ENCODE measurements at regions not wholly inside any gene's neighbourhood (a gene's known extent, or its start where the extent isn't known, plus 50 kb on each side); places are given as distances from the start of the nearest gene placed in this dataset.

DNA sequence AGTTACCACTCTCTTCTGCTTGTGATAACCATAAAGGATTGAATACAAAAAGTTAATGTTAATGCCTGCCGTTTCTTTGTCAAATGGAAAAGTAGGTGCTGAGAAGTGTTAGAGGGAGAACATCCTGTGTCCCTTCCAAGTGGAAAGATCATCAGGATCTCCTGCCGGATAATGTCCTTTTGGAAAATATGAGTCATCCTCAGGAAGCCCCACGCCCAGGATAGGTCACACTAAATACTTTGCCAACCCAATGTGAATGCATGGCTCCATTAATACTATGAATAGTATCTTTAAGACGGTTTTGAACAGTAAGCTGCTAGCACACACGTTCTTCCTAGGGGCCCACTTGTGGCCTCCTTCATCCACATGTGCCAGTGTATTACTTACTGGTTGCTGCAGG, 279.5 kb downstream of the ZNF326 start:
- TF ChIP-seq, protein P1, sequence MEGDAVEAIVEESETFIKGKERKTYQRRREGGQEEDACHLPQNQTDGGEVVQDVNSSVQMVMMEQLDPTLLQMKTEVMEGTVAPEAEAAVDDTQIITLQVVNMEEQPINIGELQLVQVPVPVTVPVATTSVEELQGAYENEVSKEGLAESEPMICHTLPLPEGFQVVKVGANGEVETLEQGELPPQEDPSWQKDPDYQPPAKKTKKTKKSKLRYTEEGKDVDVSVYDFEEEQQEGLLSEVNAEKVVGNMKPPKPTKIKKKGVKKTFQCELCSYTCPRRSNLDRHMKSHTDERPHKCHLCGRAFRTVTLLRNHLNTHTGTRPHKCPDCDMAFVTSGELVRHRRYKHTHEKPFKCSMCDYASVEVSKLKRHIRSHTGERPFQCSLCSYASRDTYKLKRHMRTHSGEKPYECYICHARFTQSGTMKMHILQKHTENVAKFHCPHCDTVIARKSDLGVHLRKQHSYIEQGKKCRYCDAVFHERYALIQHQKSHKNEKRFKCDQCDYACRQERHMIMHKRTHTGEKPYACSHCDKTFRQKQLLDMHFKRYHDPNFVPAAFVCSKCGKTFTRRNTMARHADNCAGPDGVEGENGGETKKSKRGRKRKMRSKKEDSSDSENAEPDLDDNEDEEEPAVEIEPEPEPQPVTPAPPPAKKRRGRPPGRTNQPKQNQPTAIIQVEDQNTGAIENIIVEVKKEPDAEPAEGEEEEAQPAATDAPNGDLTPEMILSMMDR (IDR thresholded peaks at IDR 0.05), result no peak
- 44 to 53% (median 47%) methylated on average over 5 of the region's 5 CpGs for WGBS, 4 donors
- Histone ChIP-seq H3K4me1 (replicated peaks in 1 of 2) (no peaks in the 10 kb centered on the region), H3K27me3 (no peaks in the 10 kb centered on the region), H3K36me3 (replicated peaks in 1 of 2) (no peaks in the 10 kb centered on the region), H3K9me3 (replicated peaks in 1 of 3) (no peaks in the 10 kb centered on the region), H3K27ac (no peak overlapping the region), H3K4me3 (no peak overlapping the region)
- intact Hi-C loops (cut with DNase I), result no loop called here
- no peak for DNase-seq

- Histone ChIP-seq H3K27ac (no peak overlapping the region), H3K4me3 (no peak overlapping the region), H3K27me3 (no peaks in the 10 kb centered on the region), H3K36me3 (replicated peaks in 1 of 2) (no peaks in the 10 kb centered on the region), H3K4me1 (replicated peaks in 1 of 2) (no peaks in the 10 kb centered on the region), H3K9me3 (replicated peaks in 1 of 3) (no peaks in the 10 kb centered on the region)
- TF ChIP-seq POLR2A (IDR thresholded peaks at IDR 0.05), result no peak
- TF ChIP-seq, protein P1 (IDR thresholded peaks at IDR 0.05), result no peak
- no peak for DNase-seq
- intact Hi-C loops (cut with DNase I), result no loop called here
Measured at GRCh38 chr1:90273241-90273774, 278.4 kb downstream of the ZNF326 start.

- TF ChIP-seq, protein P1 (IDR thresholded peaks at IDR 0.05), result no peak
- TF ChIP-seq POLR2A (IDR thresholded peaks at IDR 0.05), result no peak
- no peak overlapping the region for H3K4me3 ChIP-seq
- H3K36me3 ChIP-seq (replicated peaks in 1 of 2), result no peaks in the 10 kb centered on the region
- intact Hi-C loops (cut with DNase I), result no loop called here
- H3K27me3 ChIP-seq, result no peaks in the 10 kb centered on the region
- DNase-seq, result no peak
- WGBS, 4 donors, result 29 to 54% (median 45%) methylated on average over 2 of the region's 2 CpGs
- no peaks in the 10 kb centered on the region for H3K9me3 ChIP-seq (replicated peaks in 1 of 3)
- H3K27ac ChIP-seq, result no peak overlapping the region
- no peaks in the 10 kb centered on the region for H3K4me1 ChIP-seq (replicated peaks in 1 of 2)
Measured at GRCh38 chr1:90262791-90263190, 267.9 kb downstream of the ZNF326 start.

DNA sequence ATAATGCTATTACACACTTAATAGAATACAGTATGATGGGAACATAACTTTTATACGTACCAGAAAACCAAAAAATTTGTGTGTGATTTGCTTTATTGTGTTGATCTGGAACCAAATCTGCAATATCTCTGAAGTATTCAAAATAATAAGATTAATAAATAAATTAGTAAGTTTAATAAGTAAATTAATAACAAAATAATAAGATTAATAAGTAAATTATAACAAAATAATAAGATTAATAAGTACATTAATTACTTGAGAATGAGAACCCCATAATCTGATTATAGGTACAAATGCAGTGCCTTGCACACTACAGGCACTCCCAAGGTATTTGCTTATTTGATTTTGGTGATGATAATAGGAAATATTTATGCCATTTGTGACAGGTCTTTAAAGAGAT, 267.4 kb downstream of the ZNF326 start:
- DNase-seq, result no peak
- no peaks in the 10 kb centered on the region for H3K27me3 ChIP-seq
- H3K27ac ChIP-seq, result no peak overlapping the region
- H3K36me3 ChIP-seq (replicated peaks in 1 of 2), result no peaks in the 10 kb centered on the region
- no peaks in the 10 kb centered on the region for H3K9me3 ChIP-seq (replicated peaks in 1 of 3)
- TF ChIP-seq, protein P1 (IDR thresholded peaks at IDR 0.05), result no peak
- TF ChIP-seq POLR2A (IDR thresholded peaks at IDR 0.05), result no peak
- H3K4me1 ChIP-seq (replicated peaks in 1 of 2), result no peaks in the 10 kb centered on the region
- 70 to 77% (median 73%) methylated on average over 1 of the region's 1 CpG for WGBS, 4 donors
- intact Hi-C loops (cut with DNase I), result no loop called here
- no peak overlapping the region for H3K4me3 ChIP-seq

All from adrenal gland (tissue), 9 donors.